ENCODE measurements at regions not wholly inside any gene's neighbourhood (a gene's known extent, or its start where the extent isn't known, plus 50 kb on each side); places are given as distances from the start of the nearest gene placed in this dataset.
"Not testable (repeated sequence)": the region's sequence is repeated elsewhere in the genome, so short reads cannot be mapped to it uniquely, and the experiment has no call there.

DNA sequence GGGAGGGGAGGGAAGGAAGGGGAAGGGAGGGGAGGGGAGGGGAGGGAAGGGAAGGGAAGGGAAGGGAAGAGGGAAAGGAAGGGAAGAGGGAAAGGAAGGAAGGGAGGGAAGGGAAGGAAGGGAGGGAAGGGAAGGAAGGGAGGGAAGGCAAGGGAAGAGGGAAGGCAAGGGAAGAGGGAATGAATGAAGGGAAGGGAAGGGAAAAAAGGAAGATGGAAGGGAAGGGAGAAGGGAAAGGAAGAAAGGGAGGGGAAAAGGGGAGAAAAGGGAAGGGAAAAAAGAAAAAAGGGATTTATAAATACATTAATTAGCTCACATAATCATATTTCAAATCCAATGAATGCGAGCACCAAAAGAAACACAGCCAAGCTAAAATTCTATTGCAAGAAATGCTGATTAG is 202.9 kb upstream of the LRRTM4 start:
- peaks cover 0 to 4% (median 0%) of the 10 kb centered on the region in 7 donors for H3K9me3 Mint-ChIP-seq
- H3K4me3 ChIP-seq (replicated peaks in 1 of 3; ENCODE audit: low read depth in 2 of 3, low read length in 3 of 3): no peak overlapping the region
- TF ChIP-seq, protein P1, sequence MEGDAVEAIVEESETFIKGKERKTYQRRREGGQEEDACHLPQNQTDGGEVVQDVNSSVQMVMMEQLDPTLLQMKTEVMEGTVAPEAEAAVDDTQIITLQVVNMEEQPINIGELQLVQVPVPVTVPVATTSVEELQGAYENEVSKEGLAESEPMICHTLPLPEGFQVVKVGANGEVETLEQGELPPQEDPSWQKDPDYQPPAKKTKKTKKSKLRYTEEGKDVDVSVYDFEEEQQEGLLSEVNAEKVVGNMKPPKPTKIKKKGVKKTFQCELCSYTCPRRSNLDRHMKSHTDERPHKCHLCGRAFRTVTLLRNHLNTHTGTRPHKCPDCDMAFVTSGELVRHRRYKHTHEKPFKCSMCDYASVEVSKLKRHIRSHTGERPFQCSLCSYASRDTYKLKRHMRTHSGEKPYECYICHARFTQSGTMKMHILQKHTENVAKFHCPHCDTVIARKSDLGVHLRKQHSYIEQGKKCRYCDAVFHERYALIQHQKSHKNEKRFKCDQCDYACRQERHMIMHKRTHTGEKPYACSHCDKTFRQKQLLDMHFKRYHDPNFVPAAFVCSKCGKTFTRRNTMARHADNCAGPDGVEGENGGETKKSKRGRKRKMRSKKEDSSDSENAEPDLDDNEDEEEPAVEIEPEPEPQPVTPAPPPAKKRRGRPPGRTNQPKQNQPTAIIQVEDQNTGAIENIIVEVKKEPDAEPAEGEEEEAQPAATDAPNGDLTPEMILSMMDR (IDR thresholded peaks at IDR 0.05): no peak

DNA sequence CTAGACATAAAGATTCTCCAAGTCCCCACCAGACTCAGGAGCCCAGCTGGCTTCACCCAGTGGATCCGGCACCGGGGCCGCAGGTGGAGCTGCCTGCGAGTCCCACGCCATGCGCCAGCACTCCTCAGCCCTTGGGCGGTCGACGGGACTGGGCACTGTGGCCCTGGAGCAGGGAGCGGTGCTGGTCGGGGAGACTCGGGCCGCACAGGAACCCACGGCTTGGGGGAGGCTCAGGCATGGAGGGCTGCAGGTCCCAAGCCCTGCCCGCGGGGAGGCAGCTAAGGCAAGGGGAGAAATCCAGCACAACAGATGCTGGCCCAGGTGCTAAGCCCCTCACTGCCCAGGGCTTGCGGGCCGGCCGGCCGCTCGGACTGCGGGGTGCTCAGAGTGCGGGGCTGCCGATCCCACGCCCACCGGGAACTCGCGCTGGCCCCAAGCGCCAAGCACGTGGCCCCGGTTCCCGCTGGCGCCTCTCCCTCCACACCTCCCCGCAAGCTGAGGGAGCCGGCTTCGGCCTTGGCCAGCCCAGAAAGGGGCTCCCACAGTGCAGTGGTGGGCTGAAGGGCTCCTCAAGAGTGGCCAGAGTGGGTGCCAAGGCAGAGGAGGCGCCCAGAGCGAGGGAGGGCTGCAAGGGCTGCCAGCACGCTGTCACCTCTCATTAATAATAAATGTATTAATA is 212.6 kb upstream of the LRRTM4 start:
- H3K4me1 ChIP-seq (ENCODE audit: control insufficient read depth in 1 of 2, insufficient read depth in 2 of 2, low read length in 2 of 2); H3K79me2 ChIP-seq (ENCODE audit: insufficient read depth, low read length); H3K27me3 Mint-ChIP-seq (ENCODE audit: low read depth in 3 of 3); H3K4me2 ChIP-seq (replicated peaks; ENCODE audit: extremely low read depth, low read length, poor library complexity, severe bottlenecking); H3K4me1 Mint-ChIP-seq; H4K20me1 ChIP-seq (ENCODE audit: insufficient read depth, low read length); H3K36me3 ChIP-seq (replicated peaks in 1 of 2; ENCODE audit: control insufficient read depth in 1 of 2, insufficient read depth in 2 of 2, low read length in 2 of 2); H3K27ac ChIP-seq (ENCODE audit: low read depth in 1 of 2, low read length in 2 of 2); intact Hi-C loops (cut with micrococcal nuclease); H3K4me3 Mint-ChIP-seq; DNase-seq; H2AFZ ChIP-seq (ENCODE audit: insufficient read depth, low read depth, low read length, poor library complexity, severe bottlenecking); H3K4me3 ChIP-seq (replicated peaks in 1 of 3; ENCODE audit: low read depth in 2 of 3, low read length in 3 of 3); H3K36me3 Mint-ChIP-seq; H3K27ac Mint-ChIP-seq; H3K9ac ChIP-seq (ENCODE audit: insufficient read depth, low read length, poor library complexity, severe bottlenecking); H3K9me3 ChIP-seq (replicated peaks in 1 of 2; ENCODE audit: control insufficient read depth in 1 of 2, insufficient read depth in 1 of 2, low read length in 2 of 2); H3K27me3 ChIP-seq (ENCODE audit: control insufficient read depth in 2 of 2, insufficient read depth in 2 of 2, low read length in 2 of 2): not testable (repeated sequence)
- peaks cover 0 to 16% (median 2%) of the 10 kb centered on the region in 7 donors for H3K9me3 Mint-ChIP-seq
- WGBS (ENCODE audit: insufficient coverage): 95% methylated on average over 21 of the region's 39 CpGs

More for the DNA sequence above, 202.9 kb upstream of the LRRTM4 start:
- no peak for DNase-seq
- no peaks in the 10 kb centered on the region for H3K27me3 Mint-ChIP-seq (ENCODE audit: low read depth in 3 of 3)
- no peak overlapping the region for H3K27ac Mint-ChIP-seq
- WGBS (ENCODE audit: insufficient coverage): no CpG with 5 or more reads among the region's 1 CpG
- Histone ChIP-seq H3K27ac (ENCODE audit: low read depth in 1 of 2, low read length in 2 of 2) (no peak overlapping the region), H3K79me2 (ENCODE audit: insufficient read depth, low read length) (no peaks in the 10 kb centered on the region), H4K20me1 (ENCODE audit: insufficient read depth, low read length) (no peaks in the 10 kb centered on the region), H3K9ac (ENCODE audit: insufficient read depth, low read length, poor library complexity, severe bottlenecking) (no peak overlapping the region), H3K4me1 (ENCODE audit: control insufficient read depth in 1 of 2, insufficient read depth in 2 of 2, low read length in 2 of 2) (no peaks in the 10 kb centered on the region), H3K27me3 (ENCODE audit: control insufficient read depth in 2 of 2, insufficient read depth in 2 of 2, low read length in 2 of 2) (no peaks in the 10 kb centered on the region), H3K9me3 (replicated peaks in 1 of 2; ENCODE audit: control insufficient read depth in 1 of 2, insufficient read depth in 1 of 2, low read length in 2 of 2) (no peaks in the 10 kb centered on the region), H2AFZ (ENCODE audit: insufficient read depth, low read depth, low read length, poor library complexity, severe bottlenecking) (no peak overlapping the region), H3K4me2 (replicated peaks; ENCODE audit: extremely low read depth, low read length, poor library complexity, severe bottlenecking) (no peak overlapping the region), H3K36me3 (replicated peaks in 1 of 2; ENCODE audit: control insufficient read depth in 1 of 2, insufficient read depth in 2 of 2, low read length in 2 of 2) (no peaks in the 10 kb centered on the region)
- intact Hi-C loops (cut with micrococcal nuclease): no loop called here
- no peak overlapping the region for H3K4me3 Mint-ChIP-seq
- H3K4me1 Mint-ChIP-seq: no peaks in the 10 kb centered on the region
- H3K36me3 Mint-ChIP-seq: no peaks in the 10 kb centered on the region

Data from CD14-positive monocyte (primary cell).